ENCODE measurements at regions not wholly inside any gene's neighbourhood (a gene's known extent, or its start where the extent isn't known, plus 50 kb on each side); places are given as distances from the start of the nearest gene placed in this dataset.

- H3K4me1 ChIP-seq (ENCODE audit: insufficient read depth): no peaks in the 10 kb centered on the region
- H3K27me3 ChIP-seq (replicated peaks; ENCODE audit: insufficient read depth): no peaks in the 10 kb centered on the region
- in situ Hi-C loops (cut with MboI): no loop called here
- no peaks in the 10 kb centered on the region for H3K79me2 ChIP-seq (ENCODE audit: insufficient read depth)
- 86 to 92% methylated on average over 6 of the region's 6 CpGs for WGBS, 2 experiments (ENCODE audit: low coverage in 1 of 2, low lambda C conversion rate in 2 of 2, missing lambda C conversion rate in 2 of 2)
- H3K27ac ChIP-seq: no peak overlapping the region
- no peaks in the 10 kb centered on the region for H3K9me3 ChIP-seq (ENCODE audit: low read depth)
- H3F3A ChIP-seq (ENCODE audit: insufficient read depth): no peaks in the 10 kb centered on the region
- H4K20me1 ChIP-seq (ENCODE audit: insufficient read depth): no peaks in the 10 kb centered on the region
- H3K9ac ChIP-seq: no peak overlapping the region
- no peaks in the 10 kb centered on the region for H3K9me2 ChIP-seq (ENCODE audit: insufficient read depth)
- no peak overlapping the region for H2AFZ ChIP-seq
- H3K4me3 ChIP-seq: no peak overlapping the region
- no peak for TF ChIP-seq EZH2 (IDR thresholded peaks at IDR 0.05; ENCODE audit: insufficient read depth, poor library complexity, severe bottlenecking)
- TF ChIP-seq EZH2phosphoT487 (IDR thresholded peaks at IDR 0.05; ENCODE audit: insufficient read depth, low read depth): no peak
- no peak overlapping the region for H3K4me2 ChIP-seq (ENCODE audit: unreplicated experiment)
- no peak for DNase-seq
- no peaks in the 10 kb centered on the region for H3K36me3 ChIP-seq (ENCODE audit: low read depth)
Observed at GRCh38 chr12:18853570-18854366, 115.8 kb downstream of the CAPZA3 start.

DNA sequence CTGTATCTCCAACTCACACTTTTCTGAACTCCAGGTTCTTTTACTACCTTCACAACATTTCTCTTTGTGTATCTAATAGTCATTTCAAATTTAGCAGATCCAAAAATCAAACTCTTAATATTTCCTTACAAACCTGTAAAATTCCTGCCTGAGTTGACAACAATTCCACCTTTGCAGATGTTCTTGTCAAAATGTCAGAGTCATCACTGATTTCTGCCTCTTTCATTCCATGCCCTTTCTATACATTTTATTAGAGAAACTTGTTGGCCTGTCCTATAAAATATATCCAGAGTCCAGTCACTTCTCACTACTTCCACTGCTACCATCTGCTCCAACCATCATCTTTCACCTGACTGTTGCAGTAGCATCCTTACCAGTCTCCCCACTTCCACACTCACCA is 119.7 kb downstream of the CAPZA3 start:
- H3K27me3 ChIP-seq (replicated peaks; ENCODE audit: insufficient read depth): no peaks in the 10 kb centered on the region
- H3K36me3 ChIP-seq (ENCODE audit: low read depth): no peaks in the 10 kb centered on the region
- no peak overlapping the region for H3K9ac ChIP-seq
- DNase-seq: no peak
- no peak overlapping the region for H3K4me2 ChIP-seq (ENCODE audit: unreplicated experiment)
- no peak overlapping the region for H3K27ac ChIP-seq
- H3K9me3 ChIP-seq (ENCODE audit: low read depth): no peaks in the 10 kb centered on the region
- in situ Hi-C loops (cut with MboI): no loop called here
- no peaks in the 10 kb centered on the region for H3F3A ChIP-seq (ENCODE audit: insufficient read depth)
- H3K9me2 ChIP-seq (ENCODE audit: insufficient read depth): no peaks in the 10 kb centered on the region
- no peaks in the 10 kb centered on the region for H3K79me2 ChIP-seq (ENCODE audit: insufficient read depth)
- no peak overlapping the region for H3K4me3 ChIP-seq
- H2AFZ ChIP-seq: no peak overlapping the region
- TF ChIP-seq EZH2 (IDR thresholded peaks at IDR 0.05; ENCODE audit: insufficient read depth, poor library complexity, severe bottlenecking) (no peak), EZH2phosphoT487 (IDR thresholded peaks at IDR 0.05; ENCODE audit: insufficient read depth, low read depth) (no peak)
- no peaks in the 10 kb centered on the region for H4K20me1 ChIP-seq (ENCODE audit: insufficient read depth)
- H3K4me1 ChIP-seq (ENCODE audit: insufficient read depth): no peaks in the 10 kb centered on the region

DNA sequence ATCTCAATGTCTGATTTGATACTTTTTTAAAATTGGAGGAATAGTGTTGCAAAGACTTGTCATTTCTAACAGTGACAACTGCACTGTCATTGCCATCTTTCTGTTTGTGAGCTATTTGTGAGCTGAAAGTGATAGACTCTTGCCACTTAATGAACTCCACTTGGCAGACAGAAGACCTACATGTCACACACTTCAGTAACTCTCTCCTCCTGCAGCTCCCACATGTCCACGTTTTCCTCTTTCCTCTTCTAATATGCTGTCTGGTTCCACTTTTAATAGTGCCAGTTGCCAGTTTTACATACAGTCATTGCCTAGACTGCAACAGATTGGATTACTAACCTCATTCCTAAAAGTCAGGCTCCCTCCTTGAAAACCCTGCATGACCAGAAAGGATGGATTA is 121.5 kb downstream of the CAPZA3 start:
- Histone ChIP-seq H3K4me2 (ENCODE audit: unreplicated experiment) (no peak overlapping the region), H3K4me1 (ENCODE audit: insufficient read depth) (no peaks in the 10 kb centered on the region), H3K36me3 (ENCODE audit: low read depth) (no peaks in the 10 kb centered on the region), H3K4me3 (no peak overlapping the region), H2AFZ (0 out of 2 replicates have a peak overlapping the region, but pooled peaks have one; percentile 33), H3K79me2 (ENCODE audit: insufficient read depth) (no peaks in the 10 kb centered on the region), H3K27me3 (replicated peaks; ENCODE audit: insufficient read depth) (no peaks in the 10 kb centered on the region), H3K9me3 (ENCODE audit: low read depth) (no peaks in the 10 kb centered on the region), H3K9me2 (ENCODE audit: insufficient read depth) (no peaks in the 10 kb centered on the region), H3K27ac (no peak overlapping the region), H3K9ac (no peak overlapping the region), H3F3A (ENCODE audit: insufficient read depth) (no peaks in the 10 kb centered on the region), H4K20me1 (ENCODE audit: insufficient read depth) (no peaks in the 10 kb centered on the region)
- in situ Hi-C loops (cut with MboI): no loop called here
- TF ChIP-seq EZH2 (IDR thresholded peaks at IDR 0.05; ENCODE audit: insufficient read depth, poor library complexity, severe bottlenecking) (no peak), EZH2phosphoT487 (IDR thresholded peaks at IDR 0.05; ENCODE audit: insufficient read depth, low read depth) (no peak)
- 23 to 29% methylated on average over 1 of the region's 1 CpG for WGBS, 2 experiments (ENCODE audit: low coverage in 1 of 2, low lambda C conversion rate in 2 of 2, missing lambda C conversion rate in 2 of 2)
- no peak for DNase-seq

DNA sequence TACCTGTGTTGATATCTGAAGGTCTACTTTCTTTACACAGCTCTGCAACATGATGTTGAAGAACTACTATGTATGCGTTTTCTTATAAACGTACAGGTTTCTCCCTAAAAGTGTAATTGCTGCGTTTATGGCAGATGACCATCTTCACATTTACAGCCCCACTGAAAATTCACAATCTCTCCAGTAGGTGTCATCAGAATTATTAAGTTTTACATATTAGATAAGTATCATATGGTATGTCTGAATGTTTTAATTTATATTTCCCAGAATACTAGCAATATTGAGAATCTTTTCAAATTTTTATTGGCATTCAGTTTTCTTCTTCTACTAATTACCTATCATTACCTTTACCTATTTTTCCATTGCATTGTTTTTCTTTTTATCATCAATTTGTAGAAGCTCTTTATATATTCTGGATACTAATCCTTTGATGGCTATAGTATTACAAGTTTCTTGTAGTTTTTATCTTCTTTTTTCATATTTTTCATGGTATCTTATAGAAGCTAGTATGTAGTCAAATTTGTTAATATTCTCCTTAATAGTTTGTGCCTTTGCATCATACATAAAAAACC is 123.5 kb downstream of the CAPZA3 start:
- Histone ChIP-seq H3K9me2 (ENCODE audit: insufficient read depth) (no peaks in the 10 kb centered on the region), H3K9ac (no peak overlapping the region), H2AFZ (no peak overlapping the region), H3K9me3 (ENCODE audit: low read depth) (no peaks in the 10 kb centered on the region), H3F3A (ENCODE audit: insufficient read depth) (peaks cover 8% of the 10 kb centered on the region; the same call in 1 of the 2 replicates), H3K27ac (no peak overlapping the region), H4K20me1 (ENCODE audit: insufficient read depth) (no peaks in the 10 kb centered on the region), H3K79me2 (ENCODE audit: insufficient read depth) (no peaks in the 10 kb centered on the region), H3K4me2 (ENCODE audit: unreplicated experiment) (no peak overlapping the region), H3K36me3 (ENCODE audit: low read depth) (no peaks in the 10 kb centered on the region), H3K4me1 (ENCODE audit: insufficient read depth) (peaks cover 14% of the 10 kb centered on the region), H3K27me3 (replicated peaks; ENCODE audit: insufficient read depth) (no peaks in the 10 kb centered on the region), H3K4me3 (no peak overlapping the region)
- in situ Hi-C loops (cut with MboI): no loop called here
- no peak for TF ChIP-seq EZH2phosphoT487 (IDR thresholded peaks at IDR 0.05; ENCODE audit: insufficient read depth, low read depth)
- WGBS, 2 experiments (ENCODE audit: low coverage in 1 of 2, low lambda C conversion rate in 2 of 2, missing lambda C conversion rate in 2 of 2): 74 to 77% methylated on average over 3 of the region's 3 CpGs
- DNase-seq: peak; percentile 28
